ENCODE measurements at regions not wholly inside any gene's neighbourhood (a gene's known extent, or its start where the extent isn't known, plus 50 kb on each side); places are given as distances from the start of the nearest gene placed in this dataset.

- TF ChIP-seq CTCF (IDR thresholded peaks at IDR 0.05), result no peak
- TF ChIP-seq POLR2AphosphoS5 (IDR thresholded peaks at IDR 0.05), result no peak
- no peak for TF ChIP-seq POLR2A (IDR thresholded peaks at IDR 0.05; ENCODE audit: low read depth)
- no peak for TF ChIP-seq EP300 (IDR thresholded peaks at IDR 0.05)
Measured at GRCh38 chr4:26110493-26110892, 196.5 kb downstream of the SMIM20 start.

Measured in esophagus muscularis mucosa (tissue), 4 donors.